ENCODE measurements at regions not wholly inside any gene's neighbourhood (a gene's known extent, or its start where the extent isn't known, plus 50 kb on each side); places are given as distances from the start of the nearest gene placed in this dataset.
A peak's percentile ranks its signal among the peaks of the same experiment; 100 is the strongest.

DNA sequence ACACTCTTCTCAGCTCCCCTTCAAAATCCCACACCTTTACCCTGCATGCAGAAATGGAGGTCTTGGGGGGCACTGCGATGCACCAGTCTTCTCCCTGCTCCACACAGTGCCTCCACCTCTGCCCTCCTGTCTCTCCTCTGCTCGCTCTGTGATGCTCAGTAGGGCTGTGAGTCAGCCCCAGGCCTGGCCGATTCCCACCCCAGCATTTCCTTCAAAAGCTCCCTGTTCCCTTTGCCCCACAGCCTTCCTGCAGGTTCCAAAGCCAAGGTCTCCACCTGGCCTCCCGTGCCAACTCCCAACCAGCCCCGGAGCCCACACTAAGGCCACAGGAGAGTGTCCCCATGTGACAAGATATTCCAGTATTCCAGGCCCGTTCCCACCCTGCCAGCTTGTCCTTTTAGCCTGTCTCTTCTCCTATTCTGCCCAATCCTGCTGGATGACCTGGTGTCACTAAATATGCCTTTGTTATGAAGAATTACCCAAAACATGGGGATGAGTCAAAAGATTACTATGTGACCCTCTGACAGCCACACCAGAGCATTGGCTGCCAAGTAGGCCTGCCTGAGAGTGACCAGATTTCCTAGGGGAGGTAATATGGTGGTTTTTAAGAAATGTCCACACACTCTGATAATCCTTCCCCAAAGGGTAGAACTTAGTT lies 118.9 kb upstream of the NXT1 start:
- DNase-seq, result no peak

GRCh38 chr20:23230766-23231385 lies 119.7 kb upstream of the NXT1 start:
- DNase-seq, result no peak

DNA sequence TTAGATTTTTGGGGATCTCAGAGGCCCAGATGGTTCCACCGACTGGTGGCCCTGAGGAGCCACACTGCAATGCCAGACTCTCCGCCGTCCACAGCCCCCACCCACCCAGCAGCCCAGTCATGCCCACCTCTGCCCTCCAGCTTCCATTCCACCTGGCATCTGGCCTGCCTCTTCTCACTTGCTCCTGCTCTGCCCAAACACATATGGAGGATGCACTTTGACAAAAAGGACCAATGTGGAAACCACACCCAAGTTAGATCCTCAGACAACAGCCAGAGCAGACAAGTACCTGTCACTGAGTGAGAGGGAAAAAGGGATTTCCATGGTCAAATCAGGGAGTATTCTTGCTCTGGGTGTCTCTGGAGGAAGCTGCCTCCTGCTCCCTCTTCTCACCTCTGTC lies 120.6 kb upstream of the NXT1 start:
- no peak for DNase-seq

DNA sequence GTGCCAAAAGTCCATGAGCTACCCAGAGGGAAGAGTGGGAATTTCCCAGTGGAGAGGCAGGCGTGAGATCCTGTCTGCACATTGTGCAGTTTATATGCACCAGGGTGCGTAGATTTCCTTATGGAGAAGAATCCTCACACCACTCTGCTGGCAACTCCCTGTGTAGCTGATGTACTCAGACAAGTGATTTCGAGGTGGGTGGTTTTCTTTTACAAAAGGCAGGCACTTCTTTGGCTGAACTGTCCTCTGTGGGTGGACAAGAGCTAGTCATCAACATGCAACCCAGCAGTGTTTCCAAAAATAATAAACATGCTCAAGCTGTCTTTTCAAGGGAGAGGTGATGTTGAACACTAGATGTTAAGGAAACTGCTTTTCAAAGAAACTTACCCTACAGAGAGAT lies 121.7 kb upstream of the NXT1 start:
- DNase-seq, result no peak

DNA sequence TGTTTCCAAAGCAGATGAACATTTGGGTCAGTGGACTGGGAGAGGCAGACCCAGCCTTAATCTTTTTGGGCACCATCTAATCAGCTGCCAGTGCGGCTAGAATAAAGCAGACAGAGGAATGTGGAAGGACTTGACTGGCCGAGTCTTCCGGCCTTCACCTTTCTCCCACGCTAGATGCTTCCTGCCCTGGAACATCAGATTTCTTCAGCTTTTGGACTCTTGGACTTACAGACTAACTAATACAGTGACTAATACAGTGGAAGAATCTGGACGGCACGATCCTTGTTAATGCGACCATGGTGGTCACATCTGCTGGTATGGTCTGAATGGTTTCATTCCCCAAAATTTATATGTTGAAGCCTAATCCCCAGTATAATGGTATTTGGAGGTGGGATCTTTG lies 122.6 kb upstream of the NXT1 start:
- DNase-seq, result no peak

- DNase-seq, result no peak
Measured at GRCh38 chr20:23227274-23227673, 123.3 kb upstream of the NXT1 start.

DNA sequence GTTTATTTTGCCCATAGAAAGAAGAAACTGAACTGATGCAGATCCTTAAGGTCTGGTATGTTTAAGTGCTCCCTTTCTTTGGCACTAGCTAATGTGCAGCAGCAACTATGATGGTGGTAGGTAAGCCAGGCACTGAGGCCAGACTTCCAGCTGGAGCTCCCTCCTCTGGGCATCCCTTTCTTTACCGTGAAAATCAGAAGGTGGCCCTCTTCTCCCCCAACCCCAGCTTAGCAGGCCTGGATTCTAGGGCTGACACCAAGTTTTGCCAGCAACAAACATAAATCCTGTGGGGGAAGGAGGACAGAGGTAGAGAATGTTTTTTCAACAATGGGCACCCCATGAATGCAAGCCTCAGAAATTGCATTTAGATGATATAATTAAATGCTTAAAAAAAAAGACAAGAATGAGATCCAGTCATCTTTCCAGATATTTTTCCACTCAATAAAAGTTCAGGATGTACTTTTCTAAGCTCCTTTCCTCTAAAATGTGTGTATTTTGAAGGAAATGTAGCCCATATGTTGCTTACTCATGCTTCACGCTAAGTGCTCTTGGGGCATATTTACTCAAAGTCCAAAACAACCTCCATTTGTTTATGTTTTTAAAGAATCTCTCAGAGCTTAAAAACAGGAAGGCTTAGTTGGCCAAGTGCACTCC lies 123.9 kb upstream of the NXT1 start:
- no peak for DNase-seq

DNA sequence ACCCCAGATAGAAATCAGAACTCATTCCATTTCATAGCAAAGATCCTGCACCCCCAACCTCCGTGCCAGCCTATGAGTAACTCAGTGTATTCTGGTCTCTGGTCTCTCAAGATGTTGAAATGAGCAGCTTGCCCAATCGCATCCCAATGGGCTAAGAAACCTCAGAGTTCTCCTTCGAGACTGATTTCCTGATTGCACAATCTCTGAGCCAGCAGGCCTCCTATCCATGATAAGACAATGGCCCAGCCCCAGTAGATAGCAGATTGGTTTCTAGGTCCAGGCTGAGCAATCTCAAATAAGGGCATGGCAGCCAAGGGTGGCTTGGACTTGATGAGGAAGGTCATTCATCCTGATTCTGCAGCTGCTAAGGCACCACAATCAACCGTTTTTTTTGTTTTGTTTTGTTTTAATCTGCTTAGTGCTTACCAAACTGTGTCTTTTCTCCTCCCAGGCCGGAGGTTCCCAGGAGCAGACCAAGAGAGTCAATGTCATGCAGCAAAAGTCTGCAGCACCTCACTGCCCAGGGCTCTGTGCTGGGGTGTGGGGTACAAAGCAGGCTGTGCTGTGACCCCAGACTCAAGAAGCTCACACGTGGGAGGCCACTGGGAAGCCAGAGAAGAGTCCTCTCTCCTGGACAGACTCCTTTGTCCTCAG lies 125.1 kb upstream of the NXT1 start:
- DNase-seq, result no peak

GRCh38 chr20:23224806-23225205 lies 125.8 kb upstream of the NXT1 start:
- no peak for DNase-seq

- no peak for DNase-seq
Measured at GRCh38 chr20:23223908-23224580, 126.5 kb upstream of the NXT1 start.

DNA sequence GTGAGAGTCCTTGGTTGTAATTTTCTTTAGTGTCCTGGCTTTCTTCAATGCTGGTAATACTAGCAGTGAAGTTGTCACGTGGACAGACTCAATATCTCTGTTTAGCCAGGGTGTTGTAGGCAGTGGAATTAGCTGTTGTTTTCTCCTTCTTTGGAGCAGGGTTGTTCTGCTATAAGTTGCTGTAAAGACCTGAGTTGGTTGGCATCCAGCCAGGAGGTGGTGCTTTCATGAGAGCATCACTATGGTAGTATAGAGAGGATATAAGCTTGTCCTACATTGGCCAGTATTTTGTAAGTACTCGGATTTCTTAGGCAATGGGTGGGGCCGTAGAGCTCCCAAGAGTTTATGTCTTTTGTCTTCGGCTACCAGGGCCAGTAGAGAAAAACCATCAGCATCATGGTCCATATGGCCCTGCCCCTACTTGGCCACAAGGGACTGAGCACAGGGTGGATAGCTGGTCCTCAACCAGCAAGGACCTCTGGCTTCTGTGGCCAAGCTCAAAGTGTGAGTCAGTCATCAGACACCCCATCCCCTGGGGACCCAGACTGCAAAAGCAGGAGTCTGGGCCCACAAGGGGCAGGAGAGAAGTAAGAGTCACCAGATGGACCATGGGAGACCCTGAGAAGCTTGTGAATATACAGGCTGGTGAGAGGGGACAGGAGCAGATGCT lies 127.9 kb upstream of the NXT1 start:
- no peak for DNase-seq

DNA sequence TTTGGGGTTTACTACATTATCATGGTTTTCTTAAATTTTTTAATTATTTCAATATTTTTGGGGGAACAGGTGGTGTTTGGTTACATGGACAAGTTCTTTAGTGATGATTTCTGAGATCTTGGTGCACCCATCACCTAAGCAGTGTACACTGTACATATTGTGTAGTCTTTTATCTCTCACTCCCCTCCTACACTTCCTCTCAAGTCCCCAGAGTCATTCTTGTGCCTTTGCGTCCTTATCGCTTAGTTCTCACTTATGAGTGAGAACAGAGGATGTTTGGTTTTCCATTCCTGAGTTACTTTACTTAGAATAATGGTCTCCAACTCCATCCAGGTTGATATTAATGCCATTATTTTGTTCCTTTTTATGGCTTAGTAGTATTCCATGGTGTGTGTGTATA lies 130.9 kb upstream of the CD93 start:
- DNase-seq, result no peak

GRCh38 chr20:23215344-23215995 lies 129.3 kb upstream of the CD93 start:
- DNase-seq, result no peak

DNA sequence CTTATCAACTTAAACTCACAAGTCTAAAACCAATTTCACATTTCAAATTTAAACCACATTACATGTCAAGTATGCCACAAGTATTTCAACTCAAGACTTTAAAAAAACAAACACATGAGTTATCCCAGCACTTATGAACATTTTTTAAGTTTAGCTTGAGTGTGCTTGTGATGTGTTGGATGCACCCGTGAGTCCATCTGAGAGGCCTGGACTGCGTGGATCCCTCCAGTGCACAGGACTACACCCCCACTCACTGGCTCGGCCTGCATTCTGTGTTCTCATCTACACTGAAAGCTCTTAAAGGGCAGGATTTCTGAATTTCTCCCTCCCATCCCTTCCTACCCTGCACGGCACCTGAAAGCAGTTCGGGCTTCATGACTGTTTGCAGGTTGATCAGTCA lies 128.8 kb upstream of the CD93 start:
- no peak for DNase-seq

GRCh38 chr20:23212464-23212995 lies 126.4 kb upstream of the CD93 start:
- DNase-seq, result no peak

GRCh38 chr20:23212011-23212410 lies 125.9 kb upstream of the CD93 start:
- DNase-seq, result no peak

GRCh38 chr20:23211164-23211563 lies 125.0 kb upstream of the CD93 start:
- no peak for DNase-seq

DNA sequence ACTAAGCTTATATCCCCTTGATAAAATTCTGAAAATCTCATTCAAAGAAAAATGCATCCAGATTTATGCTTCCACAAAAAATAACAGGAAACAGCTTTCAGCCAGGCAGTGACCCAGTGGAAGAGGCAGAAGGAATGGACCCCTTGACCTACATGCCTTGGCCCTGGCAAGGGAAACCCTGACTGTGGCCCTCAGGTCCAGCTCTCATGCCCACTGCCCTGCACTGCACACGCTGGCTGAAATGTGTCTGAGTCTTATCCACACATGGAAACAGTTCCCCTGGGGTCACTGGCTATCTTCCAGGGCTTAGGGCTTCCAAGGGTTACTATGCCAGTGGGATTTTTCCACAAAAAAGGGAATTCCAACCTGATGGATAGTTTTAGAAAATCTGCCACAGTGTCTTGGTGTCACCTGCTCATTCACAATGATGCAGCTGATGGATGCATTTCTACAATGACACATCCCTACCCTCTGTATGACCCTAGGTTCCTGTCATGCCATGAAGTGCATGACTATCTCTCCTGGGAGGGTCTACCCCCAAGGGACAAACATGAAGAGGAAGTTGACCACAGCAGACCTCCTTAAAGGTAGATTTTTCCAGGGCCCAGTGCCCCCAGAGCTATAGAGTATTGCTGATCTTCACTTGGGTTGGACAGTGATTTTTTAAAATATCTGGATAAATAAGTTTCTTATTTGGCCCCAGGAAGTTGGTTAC lies 121.9 kb upstream of the CD93 start:
- no peak for DNase-seq

DNA sequence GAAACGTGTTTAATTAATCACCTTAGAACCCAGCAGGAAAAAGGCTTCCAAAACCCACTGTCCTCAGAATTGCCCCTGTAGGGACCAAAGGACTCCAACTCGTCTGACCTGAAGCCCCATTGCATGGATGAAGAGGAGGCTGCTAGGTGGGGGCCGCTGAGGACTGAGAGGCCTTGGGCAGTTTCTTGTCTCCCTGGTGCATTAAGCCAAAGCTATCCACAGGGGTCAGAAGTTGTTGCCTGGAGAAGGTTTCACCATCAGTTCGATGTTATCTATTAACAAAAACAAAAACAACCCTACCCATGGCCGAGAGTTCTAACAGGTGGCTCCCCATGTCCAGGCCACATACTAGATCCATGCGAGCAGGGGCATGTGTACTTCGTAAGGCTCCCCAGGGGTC lies 120.9 kb upstream of the CD93 start:
- no peak for DNase-seq

- no peak for DNase-seq
Measured at GRCh38 chr20:23206061-23206460, 119.9 kb upstream of the CD93 start.

GRCh38 chr20:23205611-23206041 lies 119.5 kb upstream of the CD93 start:
- peak; percentile 83 for DNase-seq
